ENCODE measurements at regions not wholly inside any gene's neighbourhood (a gene's known extent, or its start where the extent isn't known, plus 50 kb on each side); places are given as distances from the start of the nearest gene placed in this dataset.

- no peak for ATAC-seq
- H4K20me1 ChIP-seq (ENCODE audit: insufficient read depth, low read length) = no peaks in the 10 kb centered on the region
- no peak for DNase-seq (ENCODE audit: low spot score)
- H3K4me2 ChIP-seq (ENCODE audit: low read depth, low read length) = no peak overlapping the region
- H3K4me1 ChIP-seq (ENCODE audit: insufficient read depth, low read length) = no peaks in the 10 kb centered on the region
- POLR2A ChIA-PET = no interaction called here
- CTCF ChIA-PET (ENCODE audit: low intra/inter-chr PET ratio, low total read pairs) = no interaction called here
- H3K27ac ChIP-seq (ENCODE audit: extremely low read length, insufficient read depth, low read length) = no peak overlapping the region
- no peak overlapping the region for H3K9ac ChIP-seq (ENCODE audit: insufficient read depth, low read depth, low read length)
- H3K36me3 ChIP-seq (replicated peaks in 1 of 2; ENCODE audit: control insufficient read depth in 1 of 2, insufficient read depth in 2 of 2, low read length in 2 of 2) = no peaks in the 10 kb centered on the region
- no peaks in the 10 kb centered on the region for H3K79me2 ChIP-seq (ENCODE audit: insufficient read depth, low read length)
- BruUV-seq (replicated peaks) = no TSS peak
- no peak overlapping the region for H3K4me3 ChIP-seq (replicated peaks in 1 of 3; ENCODE audit: insufficient read depth in 1 of 3, low read depth in 2 of 3, low read length in 3 of 3)
- peaks cover 0 to 5% of the 10 kb centered on the region in 2 experiments; a peak in 1 of 5 replicates for H3K27me3 ChIP-seq (ENCODE audit: control insufficient read depth in 1 of 2, insufficient read depth in 2 of 2, low read length in 2 of 2)
- intact Hi-C loops (cut with micrococcal nuclease; ENCODE audit: unreplicated experiment) = no loop called here
- no peak for FAIRE-seq
- WGBS (ENCODE audit: low lambda C conversion rate) = 38% methylated on average over 3 of the region's 3 CpGs
- in situ Hi-C loops (cut with HindIII; ENCODE audit: extremely low pct_ligation_motif_present, low pct_unique_long_range_greater_than_20kb) = no loop called here
- H3K9me3 ChIP-seq (ENCODE audit: low read length) = no peaks in the 10 kb centered on the region
- no peak overlapping the region for H2AFZ ChIP-seq (ENCODE audit: low read length)
- TF ChIP-seq KLF11 (CRISPR knock-in tag; IDR thresholded peaks at IDR 0.05) (no peak), WIZ (CRISPR knock-in tag; IDR thresholded peaks at IDR 0.05) (no peak), MATR3 (CRISPR knock-in tag; IDR thresholded peaks at IDR 0.05) (no peak), ELF3 (CRISPR knock-in tag; IDR thresholded peaks at IDR 0.05) (no peak), ATF6 (CRISPR knock-in tag; conservative IDR thresholded peaks at IDR 0.05) (no peak), ZNF354B (CRISPR knock-in tag; IDR thresholded peaks at IDR 0.05) (no peak), ZBTB37 (CRISPR knock-in tag; IDR thresholded peaks at IDR 0.05) (no peak), FOXO4 (CRISPR knock-in tag; conservative IDR thresholded peaks at IDR 0.05) (no peak), MED13 (CRISPR knock-in tag; IDR thresholded peaks at IDR 0.05) (no peak), ZNF136 (CRISPR knock-in tag; IDR thresholded peaks at IDR 0.05; ENCODE audit: low read depth) (no peak), ZNF17 (CRISPR knock-in tag; IDR thresholded peaks at IDR 0.05) (no peak), SKIL (CRISPR knock-in tag; IDR thresholded peaks at IDR 0.05; ENCODE audit: borderline replicate concordance) (no peak), RXRA (CRISPR knock-in tag; IDR thresholded peaks at IDR 0.05) (no peak), ZNF580 (CRISPR knock-in tag; IDR thresholded peaks at IDR 0.05; ENCODE audit: borderline replicate concordance, low read depth) (no peak), CERS6 (CRISPR knock-in tag; IDR thresholded peaks at IDR 0.05) (no peak)
Observed at GRCh38 chr7:27314111-27314510, 71.5 kb downstream of the EVX1 start.
